ENCODE measurements at regions not wholly inside any gene's neighbourhood (a gene's known extent, or its start where the extent isn't known, plus 50 kb on each side); places are given as distances from the start of the nearest gene placed in this dataset.

- TF ChIP-seq, protein P1, sequence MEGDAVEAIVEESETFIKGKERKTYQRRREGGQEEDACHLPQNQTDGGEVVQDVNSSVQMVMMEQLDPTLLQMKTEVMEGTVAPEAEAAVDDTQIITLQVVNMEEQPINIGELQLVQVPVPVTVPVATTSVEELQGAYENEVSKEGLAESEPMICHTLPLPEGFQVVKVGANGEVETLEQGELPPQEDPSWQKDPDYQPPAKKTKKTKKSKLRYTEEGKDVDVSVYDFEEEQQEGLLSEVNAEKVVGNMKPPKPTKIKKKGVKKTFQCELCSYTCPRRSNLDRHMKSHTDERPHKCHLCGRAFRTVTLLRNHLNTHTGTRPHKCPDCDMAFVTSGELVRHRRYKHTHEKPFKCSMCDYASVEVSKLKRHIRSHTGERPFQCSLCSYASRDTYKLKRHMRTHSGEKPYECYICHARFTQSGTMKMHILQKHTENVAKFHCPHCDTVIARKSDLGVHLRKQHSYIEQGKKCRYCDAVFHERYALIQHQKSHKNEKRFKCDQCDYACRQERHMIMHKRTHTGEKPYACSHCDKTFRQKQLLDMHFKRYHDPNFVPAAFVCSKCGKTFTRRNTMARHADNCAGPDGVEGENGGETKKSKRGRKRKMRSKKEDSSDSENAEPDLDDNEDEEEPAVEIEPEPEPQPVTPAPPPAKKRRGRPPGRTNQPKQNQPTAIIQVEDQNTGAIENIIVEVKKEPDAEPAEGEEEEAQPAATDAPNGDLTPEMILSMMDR (IDR thresholded peaks at IDR 0.05) = no peak
- no peak for TF ChIP-seq EZH2 (IDR thresholded peaks at IDR 0.05; ENCODE audit: borderline replicate concordance, insufficient read depth, low read depth, low read length, poor library complexity, severe bottlenecking)
Measured at GRCh38 chr9:108235609-108236008, 620.2 kb downstream of the ACTL7B start.

Measured in B cell (primary cell).